Epithelial cell of proximal tubule (primary cell): ENCODE measurements at regions not wholly inside any gene's neighbourhood (a gene's known extent, or its start where the extent isn't known, plus 50 kb on each side); places are given as distances from the start of the nearest gene placed in this dataset.

ENCODE experiments used
- DNase-seq: peaks from one replicate; pipeline ENCODE4 v3.0.0-alpha.2; 2011; ENCODE audit warnings: low read depth
- H3K4me3 ChIP-seq: 2 replicates; pipeline ENCODE4 v1.5.1; 2011; ENCODE audit warnings: low read depth, mild to moderate bottlenecking, low read length
- TF ChIP-seq, protein P1 (sequence below): conservative IDR thresholded peaks from 2 replicates; pipeline ENCODE4 v1.5.1; 2012; ENCODE audit warnings: low read depth, mild to moderate bottlenecking, low read length

DNA sequence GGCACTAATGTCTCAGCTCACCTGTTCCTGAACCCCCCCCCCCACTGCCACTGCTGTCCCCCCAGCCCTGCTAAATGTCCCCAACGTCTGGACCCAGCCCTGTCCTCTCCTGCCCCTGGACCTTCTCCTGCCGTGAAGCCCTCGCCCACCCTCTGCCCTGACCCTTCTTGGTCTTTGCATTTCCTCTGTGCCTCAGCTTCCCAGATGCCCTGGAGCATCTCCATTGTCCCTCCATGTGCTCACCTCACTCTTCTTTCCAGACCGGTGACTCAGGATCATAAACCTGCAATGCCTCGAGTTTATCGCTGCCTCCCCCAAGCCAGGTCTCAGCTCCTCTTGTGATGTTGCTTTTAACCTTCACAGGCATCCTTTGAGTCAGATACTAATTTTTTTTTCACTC lies 416.4 kb downstream of the BRD1 start:
- TF ChIP-seq, protein P1, sequence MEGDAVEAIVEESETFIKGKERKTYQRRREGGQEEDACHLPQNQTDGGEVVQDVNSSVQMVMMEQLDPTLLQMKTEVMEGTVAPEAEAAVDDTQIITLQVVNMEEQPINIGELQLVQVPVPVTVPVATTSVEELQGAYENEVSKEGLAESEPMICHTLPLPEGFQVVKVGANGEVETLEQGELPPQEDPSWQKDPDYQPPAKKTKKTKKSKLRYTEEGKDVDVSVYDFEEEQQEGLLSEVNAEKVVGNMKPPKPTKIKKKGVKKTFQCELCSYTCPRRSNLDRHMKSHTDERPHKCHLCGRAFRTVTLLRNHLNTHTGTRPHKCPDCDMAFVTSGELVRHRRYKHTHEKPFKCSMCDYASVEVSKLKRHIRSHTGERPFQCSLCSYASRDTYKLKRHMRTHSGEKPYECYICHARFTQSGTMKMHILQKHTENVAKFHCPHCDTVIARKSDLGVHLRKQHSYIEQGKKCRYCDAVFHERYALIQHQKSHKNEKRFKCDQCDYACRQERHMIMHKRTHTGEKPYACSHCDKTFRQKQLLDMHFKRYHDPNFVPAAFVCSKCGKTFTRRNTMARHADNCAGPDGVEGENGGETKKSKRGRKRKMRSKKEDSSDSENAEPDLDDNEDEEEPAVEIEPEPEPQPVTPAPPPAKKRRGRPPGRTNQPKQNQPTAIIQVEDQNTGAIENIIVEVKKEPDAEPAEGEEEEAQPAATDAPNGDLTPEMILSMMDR = no peak
- H3K4me3 ChIP-seq = no peak overlapping the region
- DNase-seq = no peak

GRCh38 chr22:49408102-49408836 lies 419.4 kb downstream of the BRD1 start:
- TF ChIP-seq, protein P1 = no peak
- H3K4me3 ChIP-seq = no peak overlapping the region
- DNase-seq = no peak

DNA sequence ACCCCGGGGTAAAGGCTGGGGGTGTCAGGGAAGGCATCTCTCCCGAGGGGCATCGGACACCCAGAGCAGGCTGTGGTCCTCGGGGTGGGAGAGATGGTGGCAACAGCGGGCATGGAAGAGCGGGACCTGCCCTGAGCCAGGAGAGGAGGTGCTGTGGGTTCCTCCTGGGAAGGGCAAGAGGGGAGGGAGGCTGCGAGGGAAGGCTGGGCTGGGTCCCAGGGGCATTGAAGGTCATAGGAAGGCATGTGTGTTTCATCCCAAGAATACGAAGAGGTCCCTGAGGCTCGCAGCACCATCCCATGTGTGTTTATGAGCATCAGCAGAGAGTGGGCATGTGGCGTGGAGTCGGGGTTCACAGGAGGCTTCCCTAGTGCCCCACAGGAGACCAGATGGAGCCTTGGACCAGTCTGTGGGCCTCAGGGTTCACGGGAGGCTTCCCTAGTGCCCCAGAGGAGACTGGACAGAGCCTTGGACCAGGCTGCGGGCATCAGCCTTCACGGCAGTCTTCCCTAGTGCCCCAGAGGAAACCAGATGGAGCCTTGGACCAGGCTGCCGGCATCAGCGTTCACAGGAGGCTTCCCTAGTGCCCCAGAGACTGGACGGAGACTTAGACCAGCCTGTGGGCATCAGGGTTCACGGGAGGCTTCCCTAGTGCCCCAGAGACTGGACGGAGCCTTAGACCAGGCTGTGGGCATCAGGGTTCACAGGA lies 420.6 kb downstream of the BRD1 start:
- DNase-seq = no peak
- H3K4me3 ChIP-seq = no peak overlapping the region
- TF ChIP-seq, protein P1 = no peak

DNA sequence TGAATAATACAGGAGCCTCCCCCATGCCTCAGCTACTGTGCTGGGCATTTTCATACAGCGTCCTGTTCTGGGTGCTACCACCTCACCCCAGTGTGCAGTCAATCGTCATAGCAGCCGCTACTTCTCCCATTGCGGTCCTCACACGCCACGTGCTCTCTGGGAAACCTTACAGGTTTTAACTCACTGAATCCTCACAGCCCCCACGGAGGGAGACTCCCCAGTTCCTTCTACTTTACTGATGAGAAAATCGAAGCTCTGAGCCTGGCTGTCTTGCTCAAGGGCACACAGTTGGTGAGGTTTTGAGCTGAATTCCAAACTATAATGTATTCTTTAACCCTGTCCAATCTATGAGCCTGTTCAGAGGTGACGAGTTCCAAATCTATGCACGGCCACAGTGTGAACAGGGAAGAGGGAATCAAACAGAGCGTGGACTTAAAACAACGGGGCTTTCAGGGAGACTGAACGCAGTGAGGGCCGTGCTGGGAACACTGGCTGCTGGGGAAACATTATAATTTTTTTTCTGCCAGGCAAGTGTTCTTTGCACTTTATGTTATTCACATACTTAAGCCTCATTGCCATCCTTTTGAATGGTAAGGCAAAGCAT lies 421.5 kb downstream of the BRD1 start:
- TF ChIP-seq, protein P1 = no peak
- no peak for DNase-seq

GRCh38 chr22:49405590-49405989 lies 422.1 kb downstream of the BRD1 start:
- TF ChIP-seq, protein P1 = no peak
- H3K4me3 ChIP-seq = no peak overlapping the region
- no peak for DNase-seq

More for the DNA sequence above, 421.5 kb downstream of the BRD1 start:
- no peak overlapping the region for H3K4me3 ChIP-seq

DNA sequence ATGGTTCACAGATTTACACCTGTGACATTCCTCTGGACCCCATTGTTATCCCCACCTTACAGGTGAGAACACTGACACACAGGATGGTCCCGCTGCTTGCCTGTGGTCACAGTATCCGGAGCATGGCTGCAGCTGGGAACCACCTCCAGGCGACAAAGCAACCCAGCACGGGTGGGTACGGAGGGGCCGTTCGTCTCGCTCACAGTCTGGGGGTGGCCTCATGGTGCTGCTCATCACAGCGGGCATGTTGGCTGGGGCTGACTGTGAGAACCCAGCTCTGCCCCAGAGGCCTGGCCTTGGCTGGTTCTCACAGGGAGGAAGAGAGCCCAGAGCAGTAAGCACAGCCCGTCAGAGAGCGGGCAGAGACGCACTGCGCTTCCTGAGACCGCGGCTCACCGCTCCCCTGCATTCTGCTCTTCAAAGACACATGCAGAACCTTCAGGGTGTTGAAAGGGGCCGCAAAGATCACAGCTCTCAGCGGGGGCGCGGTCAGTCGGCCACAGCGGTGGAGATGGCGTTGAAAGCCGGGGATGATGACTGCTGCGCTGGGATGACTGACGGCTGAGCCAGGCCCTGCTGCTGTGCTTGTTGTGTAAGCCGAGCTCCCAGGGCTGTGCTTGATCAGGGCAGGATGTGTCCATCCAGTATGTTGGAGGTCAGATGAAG lies 423.0 kb downstream of the BRD1 start:
- TF ChIP-seq, protein P1 = no peak
- no peak for DNase-seq
- no peak overlapping the region for H3K4me3 ChIP-seq
